ENCODE measurements at regions not wholly inside any gene's neighbourhood (a gene's known extent, or its start where the extent isn't known, plus 50 kb on each side); places are given as distances from the start of the nearest gene placed in this dataset.

GRCh38 chr2:62291517-62292137 lies 95.7 kb downstream of the B3GNT2 start:
- H3K4me3 ChIP-seq (ENCODE audit: low read depth, low read length): no peak overlapping the region
- TF ChIP-seq CTCF (IDR thresholded peaks at IDR 0.05; ENCODE audit: insufficient read depth, low read length, missing control alignments): no peak
- ChIA-PET CTCF (interaction anchor here (1.8 kb wide), 1 partner anchor 12 kb away, joined by 4 read pairs; no protein-coding TSS in a partner anchor), POLR2A (no interaction called here)
- no peak for DNase-seq (ENCODE audit: low read depth, low spot score)

GRCh38 chr2:62291052-62291451 lies 95.1 kb downstream of the B3GNT2 start:
- H3K4me3 ChIP-seq (ENCODE audit: low read depth, low read length): no peak overlapping the region
- ChIA-PET POLR2A (no interaction called here), CTCF (interaction anchor here (0.8 to 1.8 kb wide), 2 partner anchors 9 to 13 kb away, joined by 3 to 4 read pairs; no protein-coding TSS in a partner anchor)
- no peak for DNase-seq (ENCODE audit: low read depth, low spot score)
- no peak for TF ChIP-seq CTCF (IDR thresholded peaks at IDR 0.05; ENCODE audit: insufficient read depth, low read length, missing control alignments)

GRCh38 chr2:62287899-62288880 lies 92.3 kb downstream of the B3GNT2 start:
- H3K4me3 ChIP-seq (ENCODE audit: low read depth, low read length): no peak overlapping the region
- TF ChIP-seq CTCF (IDR thresholded peaks at IDR 0.05; ENCODE audit: insufficient read depth, low read length, missing control alignments): no peak
- ChIA-PET CTCF (interaction anchor here (0.7 kb wide), 1 partner anchor 611 kb away, joined by 3 read pairs; no protein-coding TSS in a partner anchor), POLR2A (no interaction called here)
- no peak for DNase-seq (ENCODE audit: low read depth, low spot score)

GRCh38 chr2:62287282-62287681 lies 91.4 kb downstream of the B3GNT2 start:
- no peak overlapping the region for H3K4me3 ChIP-seq (ENCODE audit: low read depth, low read length)
- ChIA-PET CTCF (no interaction called here), POLR2A (no interaction called here)
- no peak for TF ChIP-seq CTCF (IDR thresholded peaks at IDR 0.05; ENCODE audit: insufficient read depth, low read length, missing control alignments)
- no peak for DNase-seq (ENCODE audit: low read depth, low spot score)

GRCh38 chr2:62286089-62286785 lies 90.3 kb downstream of the B3GNT2 start:
- no peak for TF ChIP-seq CTCF (IDR thresholded peaks at IDR 0.05; ENCODE audit: insufficient read depth, low read length, missing control alignments)
- CTCF ChIA-PET: no interaction called here
- DNase-seq (ENCODE audit: low read depth, low spot score): no peak
- H3K4me3 ChIP-seq (ENCODE audit: low read depth, low read length): no peak overlapping the region
- POLR2A ChIA-PET: no interaction called here

- POLR2A ChIA-PET: no interaction called here
- no peak for TF ChIP-seq CTCF (IDR thresholded peaks at IDR 0.05; ENCODE audit: insufficient read depth, low read length, missing control alignments)
- CTCF ChIA-PET: no interaction called here
- no peak for DNase-seq (ENCODE audit: low read depth, low spot score)
- no peak overlapping the region for H3K4me3 ChIP-seq (ENCODE audit: low read depth, low read length)
These were observed 89.1 kb downstream of the B3GNT2 start for GRCh38 chr2:62284980-62285379.

Measured in AG04449 (cell line).